IPS DF 19.7 (cell line): ENCODE measurements at regions not wholly inside any gene's neighbourhood (a gene's known extent, or its start where the extent isn't known, plus 50 kb on each side); places are given as distances from the start of the nearest gene placed in this dataset.
A peak's percentile ranks its signal among the peaks of the same experiment; 100 is the strongest.

ENCODE experiments used
- DNase-seq: peaks from one replicate; pipeline ENCODE4 v3.0.0-alpha.2; 2013; ENCODE audit warnings: low read depth, low spot score

- DNase-seq, result no peak
Measured at GRCh38 chr16:73170612-73171038, 122.7 kb upstream of the ZFHX3 start.

- DNase-seq, result no peak
Measured at GRCh38 chr16:73166947-73167550, 119.1 kb upstream of the ZFHX3 start.

- DNase-seq, result no peak
Measured at GRCh38 chr16:73166441-73166851, 118.5 kb upstream of the ZFHX3 start.

GRCh38 chr16:73163238-73163815 is 115.4 kb upstream of the ZFHX3 start:
- no peak for DNase-seq

DNA sequence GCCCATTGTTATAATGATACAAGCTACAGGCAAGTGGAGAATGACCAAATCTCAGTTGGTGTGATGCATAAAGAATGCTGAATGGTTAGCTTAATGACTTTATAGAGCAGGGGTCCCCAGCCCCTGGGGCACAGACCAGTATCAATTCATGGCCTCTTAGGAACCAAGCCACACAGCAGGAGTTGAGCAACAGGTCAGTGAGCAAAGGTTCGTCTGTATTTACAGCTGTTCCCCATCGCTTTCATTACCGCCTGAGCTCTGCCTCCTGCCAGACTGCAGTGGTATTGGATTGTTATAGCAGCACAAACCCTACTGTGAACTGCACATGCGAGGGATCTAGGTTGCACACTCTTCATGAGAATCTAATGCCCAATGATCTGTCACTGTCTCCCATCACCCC is 114.0 kb upstream of the ZFHX3 start:
- no peak for DNase-seq

- DNase-seq, result no peak
Measured at GRCh38 chr16:73159296-73159695, 111.4 kb upstream of the ZFHX3 start.

DNA sequence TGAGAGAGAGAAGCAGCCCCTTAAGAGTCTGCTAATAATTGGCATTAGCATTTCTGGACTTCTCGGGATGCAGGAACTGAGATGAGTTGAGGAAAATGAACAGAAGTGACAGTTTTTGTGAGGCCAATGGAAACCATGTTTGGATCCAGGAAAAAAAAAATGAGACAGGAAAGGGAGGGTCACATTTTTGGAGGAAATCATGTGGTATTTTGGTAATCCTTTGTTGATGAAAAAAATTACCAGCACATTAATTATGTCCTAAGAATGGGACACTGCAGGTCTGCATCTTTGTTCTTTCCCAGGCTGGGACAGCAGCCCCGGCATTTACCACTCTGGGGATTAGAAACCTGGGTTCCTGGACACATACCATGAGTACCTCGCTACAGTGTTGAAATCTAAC is 109.9 kb upstream of the ZFHX3 start:
- DNase-seq, result no peak

DNA sequence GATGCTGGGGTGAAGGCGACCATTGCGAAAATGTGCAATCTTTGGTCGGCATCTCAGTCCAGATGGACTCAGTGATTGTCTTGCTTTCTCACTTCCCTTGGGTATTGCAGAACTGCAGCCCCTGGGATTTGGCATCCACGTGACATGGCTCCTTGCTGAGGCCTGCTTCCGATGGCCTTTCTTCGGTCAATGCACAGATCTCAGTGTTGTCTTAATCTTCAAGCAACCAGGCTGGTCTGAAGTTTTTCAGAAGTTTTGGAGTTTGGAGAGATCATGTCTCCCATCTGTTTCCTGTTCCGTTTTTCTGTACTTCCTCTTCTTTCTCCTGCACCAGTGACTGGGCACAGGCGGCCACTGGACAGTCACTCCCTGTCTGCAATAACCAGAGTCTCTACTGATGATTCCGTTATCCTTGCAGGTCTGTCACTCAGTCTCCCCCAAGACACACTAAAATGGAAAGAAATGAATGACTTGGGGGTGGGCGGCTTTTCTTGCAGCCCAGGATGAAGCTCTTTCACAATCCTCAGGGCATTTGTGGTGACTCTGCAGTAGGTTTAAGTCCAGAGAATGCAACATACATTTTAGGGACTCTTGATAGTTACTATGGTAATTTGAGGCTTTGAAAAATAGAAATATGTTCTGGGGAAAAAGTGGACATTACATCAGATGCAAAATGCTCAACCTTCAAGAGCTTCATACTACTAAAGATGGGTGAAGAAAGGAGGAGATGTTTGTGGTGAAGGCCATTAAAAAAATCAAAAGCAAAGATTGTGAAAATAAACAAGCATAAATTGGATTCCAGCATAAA is 106.3 kb upstream of the ZFHX3 start:
- no peak for DNase-seq

- DNase-seq, result peak; percentile 75
Measured at GRCh38 chr16:73152386-73153125, 104.6 kb upstream of the ZFHX3 start.

GRCh38 chr16:73151941-73152340 is 104.0 kb upstream of the ZFHX3 start:
- no peak for DNase-seq

GRCh38 chr16:73151225-73151624 is 103.3 kb upstream of the ZFHX3 start:
- DNase-seq, result peak; percentile 35

DNA sequence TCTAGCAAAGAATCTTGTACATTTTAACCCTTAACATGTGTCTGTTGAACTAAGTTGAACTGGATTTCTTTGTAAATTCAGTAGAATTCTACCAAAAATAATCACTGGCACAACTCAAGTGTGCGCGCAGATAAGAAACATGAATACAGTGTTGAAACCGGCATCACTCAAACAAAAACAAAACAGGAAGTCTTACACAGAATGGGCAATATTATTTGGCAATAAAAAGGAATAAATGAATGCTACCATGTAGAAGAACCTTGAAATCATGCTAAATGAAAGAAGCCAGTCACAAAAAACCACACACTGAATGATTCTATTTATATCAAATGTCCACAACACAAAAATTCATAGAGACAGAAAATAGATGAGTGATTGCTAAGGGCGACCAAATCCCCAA is 102.9 kb upstream of the ZFHX3 start:
- DNase-seq, result no peak

DNA sequence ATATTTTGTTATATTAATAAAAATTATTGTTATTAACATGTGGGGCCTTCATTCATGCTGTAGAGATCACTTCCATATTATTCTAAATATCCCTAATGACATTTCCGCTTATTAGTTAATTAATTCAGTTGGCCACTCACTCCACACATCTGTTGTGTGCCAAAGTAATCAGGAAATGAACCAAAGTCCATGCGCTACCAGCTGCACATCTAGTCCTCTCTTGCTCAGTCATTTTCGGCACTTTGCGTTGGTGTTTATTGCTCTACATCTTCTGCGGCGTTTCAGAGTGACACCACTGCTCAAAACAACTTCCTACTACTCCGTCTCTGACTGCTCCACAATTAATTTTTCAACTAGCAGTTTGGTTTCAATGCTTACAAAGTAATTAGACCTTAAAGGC is 101.4 kb upstream of the ZFHX3 start:
- no peak for DNase-seq

- DNase-seq, result no peak
Measured at GRCh38 chr16:73147958-73148357, 100.0 kb upstream of the ZFHX3 start.

DNA sequence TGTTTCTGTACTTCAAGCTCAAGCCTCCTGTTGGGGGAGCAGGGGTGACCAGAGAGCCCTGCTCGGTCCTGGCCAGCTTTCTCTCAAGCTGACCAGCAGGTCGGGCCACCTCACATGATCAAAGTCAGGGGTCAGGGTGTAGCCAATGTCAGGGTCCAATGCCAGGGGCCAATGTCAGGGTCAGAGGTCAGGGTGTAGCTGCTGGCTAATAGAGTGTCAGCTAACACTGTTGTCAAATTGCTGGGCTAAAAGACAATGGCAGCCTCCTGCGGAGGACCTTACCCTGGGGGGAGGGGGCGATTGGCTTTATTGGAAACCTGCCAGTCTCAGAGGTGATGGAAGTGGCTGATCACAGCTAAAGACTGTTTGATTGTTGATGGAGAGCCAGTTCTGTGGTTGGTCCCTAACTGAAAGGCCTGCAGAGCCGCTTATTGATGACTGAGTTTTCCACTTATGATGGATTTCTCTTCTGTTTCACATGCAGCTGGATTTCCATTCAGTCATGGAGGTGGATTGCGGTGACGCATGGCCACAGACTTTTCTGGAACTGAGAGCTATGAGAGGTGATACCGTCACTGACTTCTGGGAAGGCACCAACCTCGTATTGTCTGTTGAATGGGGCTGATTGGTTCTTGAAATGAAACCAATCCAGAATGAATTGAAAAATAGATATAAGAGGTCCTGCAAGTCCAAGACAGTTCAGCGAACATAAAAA is 97.4 kb upstream of the ZFHX3 start:
- no peak for DNase-seq

DNA sequence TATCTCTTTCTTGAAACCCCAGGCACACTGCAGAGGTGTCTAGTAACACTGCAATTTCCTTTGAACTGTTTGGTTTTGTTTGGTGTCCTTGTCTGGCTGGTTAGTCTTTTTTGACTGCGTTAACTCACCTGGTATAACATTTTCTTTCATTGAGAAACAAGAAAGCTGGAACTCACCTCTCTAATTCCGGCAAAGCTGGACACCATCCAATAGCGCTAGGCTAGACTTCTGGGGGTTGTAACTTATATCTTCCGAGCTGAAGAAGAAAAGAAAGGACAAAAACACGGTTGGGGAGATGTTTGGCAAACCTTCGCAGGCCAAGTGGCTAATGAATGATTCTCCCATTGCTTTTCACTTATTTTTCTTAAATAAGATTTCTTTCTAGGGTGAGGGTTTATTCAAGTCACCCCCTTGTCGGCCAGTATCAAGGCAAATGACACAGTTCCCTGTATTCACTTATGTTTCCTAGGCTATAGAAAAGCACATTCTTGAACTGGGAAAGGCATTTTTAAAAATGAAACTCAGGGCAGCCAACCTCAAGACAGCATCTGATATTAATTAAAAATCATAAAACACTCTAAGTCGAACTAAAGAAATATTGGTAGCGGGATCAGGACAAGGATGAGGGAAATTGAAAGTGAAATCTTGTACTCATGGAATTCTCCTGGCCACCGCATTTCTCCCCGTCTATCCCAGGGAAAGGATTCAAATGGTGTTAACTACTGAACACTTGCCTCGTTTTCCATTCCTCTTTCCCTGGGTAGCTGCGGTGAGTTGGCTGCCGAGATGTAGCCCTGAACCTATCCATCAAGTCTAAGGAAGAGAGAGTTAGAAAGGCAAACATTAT is 95.9 kb upstream of the ZFHX3 start:
- no peak for DNase-seq

GRCh38 chr16:73143002-73143401 is 95.1 kb upstream of the ZFHX3 start:
- DNase-seq, result no peak

DNA sequence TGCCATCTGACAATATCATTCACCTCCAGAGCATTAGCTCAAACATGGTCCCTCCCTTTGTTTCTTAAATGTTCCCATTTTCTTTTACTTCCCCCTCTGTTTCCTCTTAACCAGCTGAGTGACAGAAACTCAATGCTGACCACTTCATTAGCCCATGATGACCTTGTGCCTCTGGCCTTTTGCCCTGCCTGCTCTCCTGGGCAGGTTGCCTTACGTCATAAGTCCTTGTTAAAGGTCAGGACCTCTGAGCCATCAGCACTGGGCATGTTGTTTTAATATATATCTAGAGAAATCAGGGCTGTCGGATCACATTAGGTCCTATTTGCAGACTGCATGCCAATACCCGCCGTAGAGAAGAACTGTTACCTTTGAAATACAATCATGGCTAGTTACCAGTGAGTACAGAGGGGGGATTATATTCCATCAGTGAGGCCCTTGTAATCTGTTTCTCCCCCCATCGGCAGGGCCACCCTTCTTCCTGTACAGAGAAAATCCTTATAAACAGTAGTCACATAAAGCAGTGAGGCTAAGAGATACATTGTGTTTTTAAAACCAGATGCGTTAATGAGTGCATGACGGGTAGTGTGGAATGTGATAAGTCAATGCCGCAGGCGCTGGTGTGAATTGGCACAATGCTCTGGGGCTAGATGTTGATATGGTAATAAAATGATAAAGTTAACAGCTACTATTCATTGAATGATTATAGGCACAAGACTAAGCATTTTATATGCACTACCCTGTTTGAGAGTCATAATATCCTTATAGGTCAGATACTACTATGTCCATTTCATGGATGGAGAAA is 94.3 kb upstream of the ZFHX3 start:
- no peak for DNase-seq

DNA sequence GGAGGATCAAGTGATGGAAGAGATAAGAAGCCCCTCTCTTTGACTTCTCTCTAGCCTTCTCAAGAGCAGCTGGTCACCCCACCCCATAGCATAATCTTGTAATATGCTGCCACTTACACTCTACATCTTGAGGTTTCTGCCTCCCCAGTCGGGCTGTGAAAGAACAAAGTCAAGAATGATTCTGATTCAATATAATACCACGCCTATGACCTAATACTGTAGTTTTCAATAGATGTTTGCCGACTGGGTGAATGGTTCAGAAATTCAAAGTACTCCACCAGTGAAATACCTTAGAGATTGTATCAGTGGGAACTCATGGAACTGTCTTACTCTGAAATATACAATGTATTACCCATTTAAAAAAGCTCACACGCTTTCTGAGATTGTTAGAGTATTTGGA is 93.0 kb upstream of the ZFHX3 start:
- no peak for DNase-seq
